OCI-LY7 (cell line): ENCODE measurements at regions not wholly inside any gene's neighbourhood (a gene's known extent, or its start where the extent isn't known, plus 50 kb on each side); places are given as distances from the start of the nearest gene placed in this dataset.

Experiments
- BruUV-seq: library from RNA; stranded (reverse); fragments of 400-500 nt; replicated peaks from 2 replicates; lab custom pipeline; 2021; lab: Mats Ljungman, UMichigan
- CTCF ChIA-PET: fragments of 300-600 bp; sonication (Branson Sonifier 250); formaldehyde crosslinking; loops from one replicate; lab custom pipeline; 2022; ENCODE audit warnings: antibody characterized with exemption; ENCODE audit not compliant: unreplicated experiment; lab: Charles Lee
- POLR2A ChIA-PET: fragments of 300-600 bp; sonication (Branson Sonifier 250); formaldehyde crosslinking; loops from one replicate; lab custom pipeline; 2022; ENCODE audit warnings: antibody characterized with exemption; lab: Charles Lee
- DNase-seq: peaks from one replicate; pipeline ENCODE4 v3.0.0-alpha.2; 2015; ENCODE audit warnings: low spot score
- H2AFZ ChIP-seq: fragments of 200-600 bp; sonication (generic), shearing (Covaris generic); 2 replicates; pipeline ENCODE4 v1.6.1; 2014; ENCODE audit warnings: mild to moderate bottlenecking, antibody characterized with exemption, low read length, moderate library complexity
- H3K27ac ChIP-seq: fragments of 200-600 bp; sonication (generic); 2 replicates; pipeline ENCODE4 v1.5.1; 2014; ENCODE audit warnings: mixed run types, low read depth, mild to moderate bottlenecking, moderate library complexity, low read length, inconsistent platforms; ENCODE audit not compliant: poor library complexity, severe bottlenecking
- H3K36me3 ChIP-seq: fragments of 200-600 bp; sonication (generic); 2 replicates; pipeline ENCODE4 v1.6.1; 2014; ENCODE audit warnings: mild to moderate bottlenecking, antibody characterized with exemption, low read length, moderate library complexity, mixed read lengths; ENCODE audit not compliant: insufficient read depth
- H3K4me1 ChIP-seq: fragments of 200-600 bp; sonication (generic); 2 replicates; pipeline ENCODE4 v1.5.1; 2014; ENCODE audit warnings: mild to moderate bottlenecking, low read length; ENCODE audit not compliant: insufficient read depth, poor library complexity, severe bottlenecking
- H3K4me2 ChIP-seq: fragments of 200-600 bp; sonication (generic); 2 replicates; pipeline ENCODE4 v1.6.1; 2014; ENCODE audit warnings: mild to moderate bottlenecking, low read length
- H3K4me3 ChIP-seq: fragments of 200-600 bp; sonication (generic); 2 replicates; pipeline ENCODE4 v1.5.1; 2014; ENCODE audit warnings: mild to moderate bottlenecking, low read depth, low read length; ENCODE audit not compliant: poor library complexity, severe bottlenecking
- H3K79me2 ChIP-seq: fragments of 200-600 bp; sonication (generic); 2 replicates; pipeline ENCODE4 v1.6.1; 2016; ENCODE audit warnings: low read depth, mild to moderate bottlenecking, low read length, moderate library complexity, mixed read lengths; ENCODE audit not compliant: insufficient read depth
- H3K9me2 ChIP-seq: fragments of 200-600 bp; sonication (generic); 2 replicates; pipeline ENCODE4 v1.6.1; 2016; ENCODE audit warnings: mild to moderate bottlenecking, low read length, mixed read lengths; ENCODE audit not compliant: insufficient read depth
- H3K9me3 ChIP-seq: fragments of 200-600 bp; sonication (generic); 2 replicates; pipeline ENCODE4 v1.6.1; 2014; ENCODE audit warnings: mild to moderate bottlenecking, mixed run types, low read length, mixed read lengths
- H4K20me1 ChIP-seq: fragments of 200-600 bp; sonication (generic); 2 replicates; pipeline ENCODE4 v1.6.1; 2014; ENCODE audit warnings: mild to moderate bottlenecking, antibody characterized with exemption, low read length, moderate library complexity, mixed read lengths; ENCODE audit not compliant: insufficient read depth
- CTCF ChIP-seq: fragments of 200-600 bp; sonication (generic); conservative IDR thresholded peaks from 2 replicates; pipeline ENCODE4 v1.5.1; 2014; ENCODE audit warnings: mild to moderate bottlenecking, antibody characterized with exemption, low read length, moderate library complexity, mixed read lengths
- EZH2phosphoT487 ChIP-seq: fragments of 200-600 bp; sonication (generic); IDR thresholded peaks from 2 replicates; pipeline ENCODE4 v1.6.1; 2018; ENCODE audit warnings: low read depth, borderline replicate concordance, mild to moderate bottlenecking, mixed run types, antibody characterized with exemption, low read length, moderate library complexity, mixed read lengths
- intact Hi-C: fragments of 100-400 bp; cut with micrococcal nuclease; formaldehyde crosslinking; loops from one replicate; pipeline ENCODE4 v1.10.0; 2022; ENCODE audit not compliant: unreplicated experiment

- Histone ChIP-seq H3K4me2 (no peak overlapping the region), H3K36me3 (no peaks in the 10 kb centered on the region), H2AFZ (no peak overlapping the region), H3K4me1 (no peaks in the 10 kb centered on the region), H4K20me1 (no peaks in the 10 kb centered on the region), H3K27ac (no peak overlapping the region), H3K79me2 (no peaks in the 10 kb centered on the region), H3K9me2 (no peaks in the 10 kb centered on the region), H3K9me3 (peaks cover 5% of the 10 kb centered on the region; the same call in 1 of the 2 replicates), H3K4me3 (no peak overlapping the region)
- no TSS peak for BruUV-seq
- TF ChIP-seq CTCF (no peak), EZH2phosphoT487 (no peak)
- CTCF ChIA-PET: no interaction called here
- no peak for DNase-seq
- intact Hi-C loops: no loop called here
- POLR2A ChIA-PET: no interaction called here
Measured at GRCh38 chr22:49323751-49324415, 503.8 kb downstream of the BRD1 start.

GRCh38 chr22:49322861-49323622 is 504.6 kb downstream of the BRD1 start:
- intact Hi-C loops: no loop called here
- no TSS peak for BruUV-seq

More at GRCh38 chr22:49322861-49323622, 504.6 kb downstream of the BRD1 start:
- ChIA-PET POLR2A (no interaction called here), CTCF (no interaction called here)
- TF ChIP-seq CTCF: no peak
- no peak for TF ChIP-seq EZH2phosphoT487
- H3K9me3 ChIP-seq: peaks cover 5% of the 10 kb centered on the region; the same call in 1 of the 2 replicates
- no peaks in the 10 kb centered on the region for H3K79me2 ChIP-seq
- DNase-seq: no peak
- no peaks in the 10 kb centered on the region for H3K4me1 ChIP-seq
- no peaks in the 10 kb centered on the region for H3K9me2 ChIP-seq
- H3K27ac ChIP-seq: no peak overlapping the region
- H2AFZ ChIP-seq: no peak overlapping the region
- H3K4me2 ChIP-seq: no peak overlapping the region
- H3K4me3 ChIP-seq: no peak overlapping the region
- no peaks in the 10 kb centered on the region for H3K36me3 ChIP-seq
- H4K20me1 ChIP-seq: no peaks in the 10 kb centered on the region
